ENCODE measurements at regions not wholly inside any gene's neighbourhood (a gene's known extent, or its start where the extent isn't known, plus 50 kb on each side); places are given as distances from the start of the nearest gene placed in this dataset.
A peak's percentile ranks its signal among the peaks of the same experiment; 100 is the strongest.

DNA sequence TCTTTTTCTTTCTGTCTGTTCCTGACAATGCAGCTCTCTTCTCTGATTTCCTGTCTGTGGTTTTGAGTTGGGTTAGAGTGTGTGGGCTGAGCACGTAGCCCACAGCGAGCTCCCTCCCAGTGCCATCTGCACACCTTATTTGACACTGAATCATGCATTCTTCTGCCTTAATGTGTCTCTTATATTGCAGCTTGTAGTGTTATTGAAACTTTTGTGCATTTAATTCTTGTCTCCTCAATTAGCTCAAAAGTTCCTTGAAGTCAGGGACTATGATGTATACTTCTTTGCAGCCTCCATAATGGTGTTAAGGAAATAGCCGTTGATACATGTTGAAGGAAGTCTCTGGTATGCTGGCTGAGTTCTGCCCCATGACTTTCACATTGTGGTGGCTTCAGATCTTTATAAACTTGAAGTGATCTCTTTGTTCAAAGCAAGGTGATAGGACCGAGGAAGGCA is 576.2 kb upstream of the CLINT1 start:
- no peak for DNase-seq

DNA sequence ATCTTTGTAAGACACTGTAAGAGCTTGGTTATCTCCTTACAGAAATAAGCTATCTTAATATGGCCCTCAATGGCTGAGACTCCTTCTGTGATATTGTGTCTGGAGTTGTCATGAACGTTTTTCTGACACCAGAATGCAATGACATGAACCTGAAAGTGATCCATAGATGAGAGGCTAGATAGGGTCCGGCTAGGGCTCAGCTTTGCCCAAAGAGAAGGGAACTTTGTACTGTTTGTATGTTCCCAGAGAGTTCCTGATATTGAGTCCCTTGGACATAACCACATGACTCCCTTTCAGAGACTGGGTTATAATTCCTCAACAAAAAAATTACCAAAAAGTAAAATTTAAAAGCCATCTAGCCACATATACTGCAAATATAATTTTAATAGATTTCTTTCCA is 575.8 kb upstream of the CLINT1 start:
- no peak for DNase-seq

DNA sequence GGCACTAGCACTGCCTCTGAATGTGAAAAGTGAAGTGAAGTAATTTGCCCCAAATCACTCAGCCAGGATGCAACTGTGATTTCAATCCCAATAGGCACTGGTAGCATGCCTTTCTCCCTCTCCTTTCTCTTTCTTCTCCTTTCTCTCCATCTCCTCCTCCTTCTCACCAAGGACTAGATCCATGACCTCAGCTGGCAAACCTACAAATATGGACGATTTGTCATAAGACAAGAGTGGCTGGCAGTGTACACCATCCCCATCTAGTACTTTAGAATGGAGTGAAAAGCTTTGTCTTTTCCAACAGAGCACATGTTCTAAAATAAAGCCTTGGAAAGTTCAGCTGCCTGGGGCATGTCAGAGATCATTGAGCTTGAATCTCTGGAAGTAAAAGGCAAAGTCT is 574.7 kb upstream of the CLINT1 start:
- DNase-seq, result no peak

GRCh38 chr5:158431369-158432029 is 572.6 kb upstream of the CLINT1 start:
- no peak for DNase-seq

- DNase-seq, result no peak
These were observed 571.8 kb upstream of the CLINT1 start for GRCh38 chr5:158430798-158431167.

DNA sequence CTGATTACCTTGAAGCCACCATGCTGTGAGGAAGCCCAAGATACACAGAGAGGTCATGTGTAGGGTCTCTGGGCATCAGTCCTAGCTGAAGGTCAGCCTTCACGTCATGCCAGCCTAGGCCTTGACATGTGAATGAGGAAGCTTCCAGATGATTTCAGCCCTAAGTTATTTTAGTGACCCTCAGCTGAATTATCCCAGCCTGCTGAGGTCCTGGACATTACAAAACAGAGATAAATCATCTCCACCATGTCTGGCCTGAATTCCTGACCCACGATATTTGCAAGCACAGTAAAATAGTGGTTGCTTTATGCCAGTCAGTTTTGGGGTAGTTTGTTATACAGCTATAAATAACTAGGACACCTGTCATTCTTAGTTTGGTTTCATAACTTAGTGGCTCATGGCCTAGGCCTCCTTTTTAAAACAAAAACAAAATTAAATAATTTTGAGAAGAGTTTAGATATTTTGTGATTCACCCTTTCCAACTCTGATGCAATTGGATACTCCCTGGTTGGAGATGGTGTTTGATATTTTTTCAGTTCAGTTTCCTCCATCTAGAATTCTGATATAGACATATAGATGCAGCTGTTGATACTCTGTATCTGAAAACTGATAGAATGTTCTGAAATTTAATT is 571.3 kb upstream of the CLINT1 start:
- no peak for DNase-seq

DNA sequence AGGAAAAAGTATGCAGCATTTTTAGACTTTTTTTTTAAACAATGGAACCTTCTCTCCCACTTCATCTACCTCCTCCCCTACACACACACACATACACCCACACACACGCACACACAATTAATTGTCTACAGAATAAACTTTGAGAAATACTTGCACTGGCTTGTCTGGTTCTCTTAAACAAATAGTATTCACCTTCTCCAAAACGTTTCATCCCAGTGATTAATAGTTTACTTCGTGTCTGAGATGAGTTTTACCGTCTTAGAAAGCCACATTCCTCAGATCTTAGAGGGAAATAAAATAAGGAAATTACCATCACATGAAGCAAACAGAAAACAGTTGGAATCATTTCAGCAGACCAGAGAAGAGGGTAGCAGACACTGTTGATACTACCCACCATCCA is 570.6 kb upstream of the CLINT1 start:
- DNase-seq, result no peak

GRCh38 chr5:158423623-158424200 is 564.8 kb upstream of the CLINT1 start:
- DNase-seq, result no peak

DNA sequence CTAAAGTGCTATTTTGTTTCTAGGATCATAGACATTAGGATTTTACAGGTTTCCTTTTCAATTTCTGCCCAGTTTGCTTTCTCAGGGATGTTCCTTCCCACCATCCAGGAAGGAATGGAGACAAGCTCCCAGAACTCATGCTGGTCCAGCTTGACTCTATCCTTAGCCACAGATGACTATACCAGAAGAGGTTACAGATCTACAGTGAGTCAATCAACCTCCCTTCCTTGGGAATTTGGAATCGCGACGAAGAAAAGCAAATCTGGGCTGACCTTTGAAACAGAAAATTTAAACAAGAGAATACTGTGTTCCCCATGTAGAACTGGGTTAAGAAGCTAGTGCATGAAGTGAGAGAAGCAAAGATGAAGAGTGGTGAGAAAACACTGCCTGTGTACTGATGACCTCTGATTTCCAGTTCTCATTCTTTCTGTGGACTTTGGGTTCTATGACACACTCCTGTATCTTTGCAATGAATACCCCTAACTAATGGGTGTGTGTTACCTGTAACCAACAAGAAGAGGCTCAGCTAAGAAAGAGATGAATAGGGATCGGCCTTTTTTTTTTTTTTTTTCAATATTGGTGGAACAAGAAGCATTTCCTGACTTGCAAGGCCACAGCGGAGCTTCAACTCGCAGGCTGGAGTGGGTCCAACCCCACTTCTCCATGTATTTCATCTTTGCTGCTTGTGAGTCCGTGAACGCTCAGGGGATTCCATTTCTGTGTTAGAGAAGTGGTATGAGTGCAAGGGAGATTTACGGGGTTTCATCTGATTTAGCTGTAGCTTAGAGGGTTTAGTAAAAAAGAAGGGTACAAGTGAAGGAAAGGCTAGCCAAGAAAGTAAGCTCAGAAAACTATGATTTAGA is 563.9 kb upstream of the CLINT1 start:
- no peak for DNase-seq

DNA sequence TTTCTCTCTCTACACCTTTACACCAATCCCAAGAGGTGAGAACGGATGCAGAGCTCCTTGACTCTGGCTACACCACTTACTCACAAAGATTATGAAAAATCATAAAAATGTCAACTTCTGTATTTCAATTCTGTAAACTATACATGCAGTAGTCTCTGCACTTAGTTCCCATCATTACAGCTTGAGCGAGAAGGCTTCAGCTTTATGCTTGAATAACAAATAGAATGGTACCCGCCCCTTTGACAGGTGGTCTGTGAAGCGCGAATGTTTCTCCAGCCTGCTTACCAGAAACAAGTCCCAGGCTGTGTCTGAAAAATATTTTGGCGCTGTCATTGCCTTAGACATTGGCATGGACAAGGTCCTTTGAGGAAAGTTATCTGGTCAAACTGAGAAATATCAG is 562.4 kb upstream of the CLINT1 start:
- no peak for DNase-seq

DNA sequence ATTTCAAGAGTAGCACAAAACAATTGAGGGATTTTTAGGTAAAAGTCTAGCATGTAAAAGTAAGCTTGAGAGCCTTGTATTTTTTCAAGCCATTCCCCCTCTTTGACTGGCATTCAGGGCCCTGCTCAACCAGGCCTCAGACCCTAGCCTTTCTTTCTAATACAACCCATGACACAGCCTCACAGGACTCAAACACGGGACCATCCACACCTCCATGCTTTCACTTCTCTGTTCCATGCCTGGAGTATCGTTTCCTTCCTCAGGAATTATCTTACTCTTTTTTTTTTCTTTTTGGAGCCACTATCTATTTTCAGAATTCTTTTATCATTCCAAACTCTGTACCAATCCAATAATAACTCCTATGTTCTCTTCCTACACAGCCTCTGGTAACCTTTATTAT is 560.2 kb upstream of the CLINT1 start:
- DNase-seq, result no peak

- peak; percentile 46 for DNase-seq
These were observed 555.8 kb upstream of the CLINT1 start for GRCh38 chr5:158414780-158415179.

DNA sequence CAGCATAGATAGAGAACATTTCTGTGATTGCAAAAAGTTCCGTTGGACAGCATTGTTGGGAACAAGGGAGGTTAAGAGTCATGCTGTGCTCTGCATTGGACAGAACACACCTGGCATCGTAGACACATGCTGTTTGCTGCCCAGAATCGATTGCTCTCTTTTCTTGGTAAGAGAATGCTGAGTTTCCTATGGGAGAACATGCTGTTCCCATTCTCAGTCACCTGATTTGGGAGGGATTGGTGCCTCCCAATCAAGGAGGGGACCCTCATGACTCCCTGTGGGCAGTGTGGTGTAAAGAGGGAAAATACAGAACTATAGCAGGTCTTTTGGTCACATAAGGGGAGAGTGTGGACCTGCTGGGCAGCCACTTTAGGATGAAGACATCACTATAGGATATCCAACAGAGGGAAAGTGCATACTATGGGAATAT is 555.4 kb upstream of the CLINT1 start:
- DNase-seq, result no peak

- no peak for DNase-seq
These were observed 554.3 kb upstream of the CLINT1 start for GRCh38 chr5:158413122-158413680.

DNA sequence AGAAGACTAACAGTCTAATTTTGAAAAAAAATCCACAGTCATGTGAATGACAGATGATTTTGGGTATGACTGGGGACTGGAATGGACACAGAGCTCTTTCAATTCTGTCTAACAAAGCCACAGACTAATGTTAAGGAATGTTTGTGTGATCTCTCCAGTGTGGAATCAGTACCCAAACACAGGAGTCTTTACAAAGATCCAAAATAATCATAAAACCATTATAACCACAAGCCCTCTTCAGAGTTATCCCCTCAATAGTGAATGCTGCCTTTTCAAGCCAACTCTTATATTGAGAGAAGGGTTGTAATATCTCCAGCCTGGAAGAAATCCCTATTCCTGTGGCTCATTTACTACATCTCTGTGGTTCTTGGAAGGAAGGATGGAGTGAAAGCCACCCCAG is 552.0 kb upstream of the CLINT1 start:
- DNase-seq, result no peak

DNA sequence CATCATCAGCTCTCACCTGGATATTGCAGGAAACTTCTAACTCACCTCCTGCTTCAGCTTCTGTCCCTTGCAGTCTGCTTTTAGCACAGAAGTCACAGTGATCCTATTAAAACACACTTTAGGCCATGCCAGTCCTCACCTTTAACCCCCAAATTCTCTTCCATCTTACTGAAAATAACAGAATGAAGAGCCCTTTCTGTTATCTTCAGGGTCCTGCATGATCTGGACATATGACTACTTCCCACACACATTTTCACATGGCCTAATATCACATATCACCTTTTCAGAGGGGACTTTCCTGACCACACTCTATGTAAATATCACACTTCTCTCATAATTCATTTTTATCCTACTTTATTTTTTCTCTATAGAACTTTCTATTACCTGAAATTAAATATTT is 550.6 kb upstream of the CLINT1 start:
- no peak for DNase-seq

GRCh38 chr5:158407824-158408195 is 548.9 kb upstream of the CLINT1 start:
- no peak for DNase-seq

GRCh38 chr5:158406884-158407823 is 548.2 kb upstream of the CLINT1 start:
- no peak for DNase-seq

- DNase-seq, result no peak
These were observed 539.6 kb upstream of the CLINT1 start for GRCh38 chr5:158398360-158399201.

GRCh38 chr5:158397278-158397677 is 538.3 kb upstream of the CLINT1 start:
- no peak for DNase-seq

DNA sequence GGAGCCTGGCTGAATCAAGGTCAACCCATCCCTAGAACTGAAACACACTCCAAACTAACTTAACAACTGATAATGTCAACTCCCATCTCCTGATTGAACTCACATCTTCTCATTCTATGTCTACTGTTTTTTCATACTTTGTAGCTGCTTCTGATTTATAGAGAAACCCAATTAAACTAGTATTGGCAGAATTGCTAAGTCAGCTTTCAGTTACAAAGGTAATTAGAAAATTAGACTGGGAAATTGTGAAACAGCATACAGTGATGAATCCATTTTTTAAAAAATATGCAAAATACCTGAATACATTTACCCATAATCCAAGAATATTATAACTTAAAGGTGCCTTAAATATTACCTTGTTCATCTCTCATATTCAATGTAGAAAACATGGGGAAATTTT is 535.2 kb upstream of the CLINT1 start:
- no peak for DNase-seq

Data from DMS53 (cell line).